ACHN (cell line): ENCODE measurements at regions not wholly inside any gene's neighbourhood (a gene's known extent, or its start where the extent isn't known, plus 50 kb on each side); places are given as distances from the start of the nearest gene placed in this dataset.
"Not testable (repeated sequence)": the region's sequence is repeated elsewhere in the genome, so short reads cannot be mapped to it uniquely, and the experiment has no call there.

Experiments
- DNase-seq: peaks from one replicate; pipeline ENCODE4 v3.0.0-alpha.2; 2015
- in situ Hi-C: cut with HindIII; loops from 2 replicates; pipeline ENCODE4 v1.10.0; 2017; ENCODE audit warnings: low sequenced_read_pairs, low pct_ligation_motif_present, low pct_unique_long_range_greater_than_20kb

- not testable (repeated sequence) for DNase-seq
Observed at GRCh38 chr13:80926024-80926423, 585.1 kb upstream of the SPRY2 start.

DNA sequence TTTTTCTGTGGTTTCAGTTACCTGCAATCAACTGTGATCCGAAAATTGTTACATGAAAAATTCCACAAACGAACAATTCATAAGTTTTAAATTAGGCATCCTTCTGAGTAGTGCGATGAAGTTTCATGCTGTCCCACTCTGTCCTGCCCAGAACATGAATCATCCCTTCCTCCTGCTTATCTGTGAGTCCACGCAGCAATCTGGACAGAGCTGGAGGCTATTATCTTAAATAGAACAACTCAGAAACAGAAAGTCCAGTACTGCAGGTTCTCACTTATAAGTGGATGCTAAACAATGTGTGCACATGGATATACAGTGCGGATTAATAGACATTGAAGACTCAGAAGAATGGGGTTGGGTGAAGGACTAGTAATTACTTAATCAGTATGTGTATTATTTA, 583.7 kb upstream of the SPRY2 start:
- in situ Hi-C loops: no loop called here
- no peak for DNase-seq

More at GRCh38 chr13:80926024-80926423, 585.1 kb upstream of the SPRY2 start:
- in situ Hi-C loops: not testable (repeated sequence)

GRCh38 chr13:80923907-80924306, 583.0 kb upstream of the SPRY2 start:
- in situ Hi-C loops: no loop called here
- no peak for DNase-seq

DNA sequence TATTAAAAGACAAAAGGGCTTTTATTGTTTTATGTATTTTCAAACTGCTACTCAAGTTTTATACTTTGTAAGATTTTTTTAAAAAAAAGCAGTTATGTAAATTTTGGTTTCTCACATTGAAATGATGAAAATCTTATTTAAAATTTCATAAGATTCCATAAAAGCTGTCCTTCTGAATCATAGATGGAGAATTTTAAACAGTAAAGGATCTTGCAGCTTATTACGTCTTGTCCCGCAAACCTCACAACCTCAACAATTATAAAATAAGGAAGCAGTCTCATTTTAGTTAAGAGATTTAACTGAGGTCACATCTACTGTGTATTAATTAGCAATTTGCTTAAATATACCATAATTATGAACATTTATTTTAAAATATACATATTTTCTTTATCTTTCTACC, 581.0 kb upstream of the SPRY2 start:
- DNase-seq: no peak
- in situ Hi-C loops: no loop called here

GRCh38 chr13:80921541-80921940, 580.6 kb upstream of the SPRY2 start:
- no peak for DNase-seq
- in situ Hi-C loops: no loop called here

DNA sequence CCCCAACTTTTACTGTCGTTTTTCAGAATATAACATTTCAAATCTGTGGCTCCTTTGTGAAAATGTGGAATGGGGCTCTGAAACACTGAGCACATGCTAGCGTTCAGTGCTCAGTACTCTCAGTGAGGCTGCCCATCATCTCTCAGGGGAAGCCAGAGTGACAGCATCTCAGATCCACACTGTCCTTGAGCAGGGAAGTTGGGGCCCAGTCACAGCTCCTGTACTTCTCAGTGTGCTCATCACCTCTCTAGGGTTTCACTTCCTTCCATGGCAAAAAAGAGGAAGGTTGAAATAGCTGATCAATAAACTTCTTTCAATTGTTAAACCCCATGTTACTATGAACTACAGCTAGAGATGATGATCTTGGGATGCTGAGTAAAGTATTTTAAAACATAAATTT, 565.9 kb upstream of the SPRY2 start:
- no peak for DNase-seq
- in situ Hi-C loops: no loop called here

DNA sequence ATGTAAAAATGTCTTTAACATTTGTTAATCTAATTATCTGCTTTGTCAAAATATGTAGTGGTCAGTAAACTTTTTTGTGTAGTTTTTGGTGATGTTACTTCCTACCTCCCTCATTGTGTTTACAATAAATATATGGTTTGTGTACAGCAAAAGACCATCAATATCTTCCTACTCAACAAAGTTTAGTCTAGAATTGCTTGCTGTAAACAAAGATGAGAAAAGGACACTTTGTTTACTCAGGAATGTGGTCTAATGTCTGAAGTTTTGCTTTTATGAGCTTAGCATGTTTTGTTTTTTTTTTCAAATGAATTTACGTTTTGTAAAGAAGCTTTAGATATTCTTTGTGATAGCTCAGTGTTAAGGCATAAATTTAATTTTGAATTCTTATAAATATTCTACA, 563.5 kb upstream of the SPRY2 start:
- no peak for DNase-seq
- in situ Hi-C loops: no loop called here

DNA sequence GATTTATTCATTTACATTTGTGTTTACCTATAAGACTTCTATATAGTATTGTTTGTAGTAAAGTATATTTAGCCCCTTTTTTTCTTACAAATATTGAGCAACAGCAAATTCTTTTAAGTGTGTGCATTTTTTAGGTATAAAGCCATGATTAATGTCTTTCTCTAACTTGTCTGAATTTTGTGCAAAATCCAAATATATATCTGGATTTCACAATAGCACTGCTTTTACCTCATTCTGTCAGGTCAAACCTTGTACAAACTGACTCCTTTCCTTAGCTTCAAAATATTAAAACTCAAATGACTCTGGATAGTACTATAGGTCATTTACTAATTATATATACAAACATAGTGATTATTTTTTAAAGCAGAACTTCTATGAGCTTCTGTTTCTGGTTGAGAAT, 563.0 kb upstream of the SPRY2 start:
- in situ Hi-C loops: no loop called here
- no peak for DNase-seq

DNA sequence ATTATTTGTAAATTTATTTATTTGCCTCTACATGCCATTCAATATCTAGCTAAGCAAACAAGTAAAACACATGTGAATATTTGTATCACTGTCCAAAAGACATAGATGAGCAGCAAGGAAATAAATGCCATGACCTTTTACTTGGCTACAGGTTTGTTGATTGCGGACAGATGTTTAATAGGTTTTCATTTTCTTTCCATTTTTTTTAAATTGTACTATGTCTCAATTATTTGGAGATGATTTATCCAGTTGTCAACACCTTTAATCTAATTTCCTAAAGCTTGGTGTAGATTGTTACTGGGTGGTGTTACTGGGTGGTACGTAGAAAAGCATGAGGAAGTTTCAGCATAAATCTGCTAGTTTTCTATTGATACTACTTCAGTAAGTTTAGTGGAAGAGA, 560.6 kb upstream of the SPRY2 start:
- in situ Hi-C loops: no loop called here
- no peak for DNase-seq

GRCh38 chr13:80901111-80901510, 560.2 kb upstream of the SPRY2 start:
- no peak for DNase-seq
- in situ Hi-C loops: no loop called here

DNA sequence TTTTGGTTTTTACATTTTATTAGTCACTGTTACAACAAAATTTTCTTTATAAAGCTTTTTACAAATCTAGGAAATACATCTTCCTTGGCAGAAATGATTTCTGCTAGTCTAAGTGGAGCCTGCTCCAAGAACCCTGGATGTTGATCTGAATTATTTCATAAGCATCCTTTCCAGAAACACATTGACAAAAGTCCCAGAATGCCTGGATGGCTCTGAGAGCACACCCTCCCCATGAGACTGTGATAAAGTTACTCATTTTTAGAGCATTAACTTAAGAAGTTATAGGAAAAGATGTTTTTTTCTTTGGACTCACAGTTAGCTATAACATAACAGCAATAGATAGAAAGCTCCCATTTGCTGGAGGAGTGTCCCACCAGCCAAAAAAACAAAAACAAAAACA, 559.6 kb upstream of the SPRY2 start:
- in situ Hi-C loops: no loop called here
- DNase-seq: no peak

GRCh38 chr13:80897641-80898040, 556.7 kb upstream of the SPRY2 start:
- in situ Hi-C loops, DNase-seq: not testable (repeated sequence)

DNA sequence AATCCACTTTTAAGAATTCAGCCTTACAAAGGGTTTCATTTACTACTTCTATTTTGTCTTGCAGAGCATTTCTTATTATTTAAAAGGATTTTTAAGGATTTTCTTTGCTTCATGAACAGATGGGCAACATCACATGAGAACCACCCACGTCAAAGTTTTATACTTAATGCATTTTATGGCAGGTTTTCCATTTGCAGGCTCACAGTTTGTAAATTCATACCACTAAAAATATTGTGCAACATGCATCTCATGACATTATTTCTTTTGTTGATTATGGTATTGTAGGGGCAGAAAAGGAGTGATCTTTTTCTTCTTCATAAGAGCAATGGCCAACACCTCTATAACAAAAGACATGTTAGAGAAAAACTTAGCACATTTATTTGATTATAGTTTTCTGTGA, 554.0 kb upstream of the SPRY2 start:
- DNase-seq: no peak
- in situ Hi-C loops: no loop called here

DNA sequence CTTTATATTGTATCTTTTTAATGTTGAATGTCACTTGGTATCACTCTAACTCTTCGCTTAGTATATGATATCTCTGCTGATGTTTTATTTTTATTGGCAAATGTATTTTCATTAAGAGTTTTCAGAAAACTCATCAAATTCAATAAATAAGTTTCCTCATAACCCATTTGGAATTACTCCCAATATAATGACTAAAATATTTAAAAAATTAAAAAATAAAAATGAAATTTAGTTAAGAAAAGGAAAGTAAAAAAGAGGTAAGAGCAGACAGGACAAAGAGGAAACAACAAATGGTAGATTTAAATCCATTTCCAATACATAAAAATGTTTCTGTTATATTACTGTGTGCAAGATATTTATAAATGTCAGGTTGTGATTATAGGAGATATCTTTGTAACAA, 548.9 kb upstream of the SPRY2 start:
- in situ Hi-C loops: no loop called here
- DNase-seq: no peak

DNA sequence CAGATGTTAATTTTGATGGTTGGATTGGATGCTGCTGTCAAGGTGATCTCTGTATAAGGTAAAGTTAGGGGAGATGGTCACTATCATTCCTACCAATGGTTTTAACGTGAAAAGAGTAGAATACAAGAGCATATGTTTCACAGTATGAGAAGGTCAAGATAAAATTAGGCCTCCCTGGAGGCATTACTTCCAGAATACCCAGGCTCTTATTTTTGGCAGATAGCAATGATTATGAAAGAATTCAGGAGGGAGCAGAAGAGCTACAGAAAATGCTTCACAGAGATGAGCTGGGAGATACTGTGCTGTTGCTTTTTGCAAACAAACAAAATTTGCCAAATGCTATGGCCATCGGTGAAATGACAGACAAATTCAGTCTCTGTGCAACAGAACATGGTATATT, 547.5 kb upstream of the SPRY2 start:
- no peak for DNase-seq
- in situ Hi-C loops: no loop called here

- in situ Hi-C loops: no loop called here
- DNase-seq: no peak
Observed at GRCh38 chr13:80884056-80884785, 543.3 kb upstream of the SPRY2 start.

DNA sequence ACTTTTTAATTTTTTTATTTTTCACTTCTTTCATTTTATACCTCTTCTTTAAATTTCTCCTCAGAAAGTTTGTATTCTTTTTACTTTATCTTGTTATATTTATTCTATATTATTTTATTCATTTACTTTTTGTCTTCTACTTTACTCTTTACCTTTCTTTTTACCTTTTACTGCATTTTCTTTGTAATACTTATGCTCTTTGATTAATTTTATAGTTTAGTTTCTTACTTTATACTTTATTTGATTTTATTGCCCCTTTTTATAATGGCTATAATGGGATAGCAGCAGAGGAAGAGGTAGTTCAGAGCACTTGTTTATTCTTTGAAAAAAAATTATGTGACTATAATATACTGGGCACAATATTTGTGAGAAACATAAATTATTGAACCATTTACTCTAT, 542.6 kb upstream of the SPRY2 start:
- in situ Hi-C loops: no loop called here
- no peak for DNase-seq

DNA sequence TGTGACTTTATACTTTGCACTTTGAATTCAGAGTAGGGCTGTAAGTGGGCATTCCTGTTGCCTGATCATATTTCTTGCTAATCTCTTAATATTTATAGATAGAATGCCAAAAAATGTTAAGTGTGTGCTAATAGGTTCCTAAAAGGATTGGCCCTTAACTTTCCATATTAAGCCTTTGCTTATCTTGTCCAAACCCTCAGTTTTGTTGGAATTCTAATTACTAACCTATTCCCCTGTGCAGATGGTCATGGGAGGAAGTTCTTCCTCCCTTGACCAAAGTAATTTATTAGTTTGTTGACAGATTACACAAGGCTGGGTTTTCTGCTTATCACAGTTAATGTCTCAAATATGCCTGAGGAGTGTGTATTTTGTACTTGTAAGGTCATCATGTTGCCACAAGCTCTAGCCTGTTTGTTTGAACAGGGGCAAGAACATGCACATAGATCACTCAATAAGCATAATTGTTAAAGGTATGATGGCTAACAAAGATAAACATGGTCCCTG, 541.1 kb upstream of the SPRY2 start:
- no peak for DNase-seq
- in situ Hi-C loops: no loop called here

GRCh38 chr13:80881495-80881894, 540.6 kb upstream of the SPRY2 start:
- no peak for DNase-seq
- in situ Hi-C loops: no loop called here

- no peak for DNase-seq
- in situ Hi-C loops: no loop called here
Observed at GRCh38 chr13:80881034-80881433, 540.1 kb upstream of the SPRY2 start.

- DNase-seq: no peak
- in situ Hi-C loops: no loop called here
Observed at GRCh38 chr13:80877944-80878241, 537.0 kb upstream of the SPRY2 start.
